HL-60 (cell line): ENCODE measurements at regions not wholly inside any gene's neighbourhood (a gene's known extent, or its start where the extent isn't known, plus 50 kb on each side); places are given as distances from the start of the nearest gene placed in this dataset.

Experiments used
- DNase-seq, 2 experiments: peaks; one replicate each; pipeline ENCODE4 v3.0.0-alpha.2; 2010 to 2020; ENCODE audit warnings: low read depth in 1 of 2, low spot score in 1 of 2
- H3K27ac ChIP-seq: fragments of 250-450 bp; sonication (Bioruptor Pico); replicated peaks from 2 replicates; pipeline ENCODE4 v1.5.1; 2020; ENCODE audit warnings: mild to moderate bottlenecking, moderate library complexity
- H3K27me3 ChIP-seq: fragments of 250-450 bp; sonication (Bioruptor Pico); 2 replicates; pipeline ENCODE4 v1.5.1; 2021; ENCODE audit warnings: mild to moderate bottlenecking, moderate library complexity; ENCODE audit not compliant: insufficient read depth, poor library complexity, severe bottlenecking
- H3K4me3 ChIP-seq: replicated peaks from 2 replicates; pipeline ENCODE4 v1.5.1; 2011; ENCODE audit warnings: mild to moderate bottlenecking, control low read depth, low read length; ENCODE audit not compliant: insufficient read depth
- CTCF ChIP-seq: IDR thresholded peaks from one replicate; pipeline ENCODE4 v1.5.1; 2011; ENCODE audit warnings: low read length, control low read depth, inconsistent platforms; ENCODE audit not compliant: insufficient read depth
- GABPA ChIP-seq: IDR thresholded peaks from 2 replicates; pipeline ENCODE4 v1.6.1; 2012; ENCODE audit warnings: low read depth
- POLR2AphosphoS5 ChIP-seq: IDR thresholded peaks from 2 replicates; pipeline ENCODE4 v1.6.1; 2012; ENCODE audit warnings: low read depth
- REST ChIP-seq: IDR thresholded peaks from 2 replicates; pipeline ENCODE4 v1.6.1; 2012; ENCODE audit warnings: low read depth; ENCODE audit not compliant: insufficient replicate concordance
- SPI1 ChIP-seq: IDR thresholded peaks from 2 replicates; pipeline ENCODE4 v1.6.1; 2012; ENCODE audit warnings: low read depth, mild to moderate bottlenecking, borderline replicate concordance

DNA sequence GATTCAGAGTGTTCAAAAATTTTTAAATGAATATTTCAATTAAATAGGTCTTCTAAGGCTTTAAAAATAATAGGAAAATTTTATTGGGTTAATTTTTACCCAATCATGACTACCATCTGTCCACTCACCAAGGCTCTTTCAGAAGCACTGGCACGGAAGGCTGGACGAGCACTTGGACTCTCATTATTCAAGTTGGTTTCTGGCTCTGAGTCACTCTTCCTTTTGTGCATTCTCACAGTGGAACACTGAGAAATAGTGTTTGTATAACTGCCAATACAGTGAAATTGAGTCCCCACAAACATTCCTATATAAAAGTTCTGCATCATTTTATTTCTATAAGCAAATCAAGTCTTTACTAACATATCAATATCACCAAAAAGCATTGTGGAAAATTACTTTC lies 1149.0 kb downstream of the EFNA5 start:
- Histone ChIP-seq H3K27me3 (no peaks in the 10 kb centered on the region), H3K4me3 (no peak overlapping the region), H3K27ac (no peak overlapping the region)
- TF ChIP-seq REST (no peak), CTCF (no peak), GABPA (no peak), POLR2AphosphoS5 (no peak), SPI1 (no peak)
- DNase-seq, result no peak

DNA sequence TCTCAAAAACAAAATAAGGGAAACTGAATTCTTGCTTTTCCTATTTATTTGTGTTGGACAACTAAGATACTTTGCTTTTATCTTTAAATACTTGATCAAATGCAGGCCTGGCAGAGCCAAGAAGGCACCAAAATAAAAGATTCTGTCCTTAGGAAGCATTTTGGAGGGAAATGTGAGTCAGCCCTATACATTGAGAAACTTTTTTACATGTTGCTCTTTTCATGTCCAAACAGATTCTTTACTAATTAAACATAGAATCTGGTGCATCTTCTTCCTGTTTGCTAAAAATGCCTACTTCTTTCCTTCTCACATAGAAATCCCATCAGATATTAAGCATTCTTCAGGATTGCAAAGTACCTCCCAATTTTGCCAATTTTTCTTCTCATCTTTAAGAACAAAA lies 1160.4 kb downstream of the EFNA5 start:
- Histone ChIP-seq H3K27me3 (no peaks in the 10 kb centered on the region), H3K27ac (no peak overlapping the region), H3K4me3 (no peak overlapping the region)
- no peak for DNase-seq
- TF ChIP-seq SPI1 (no peak), POLR2AphosphoS5 (no peak), REST (no peak), GABPA (no peak), CTCF (no peak)

DNA sequence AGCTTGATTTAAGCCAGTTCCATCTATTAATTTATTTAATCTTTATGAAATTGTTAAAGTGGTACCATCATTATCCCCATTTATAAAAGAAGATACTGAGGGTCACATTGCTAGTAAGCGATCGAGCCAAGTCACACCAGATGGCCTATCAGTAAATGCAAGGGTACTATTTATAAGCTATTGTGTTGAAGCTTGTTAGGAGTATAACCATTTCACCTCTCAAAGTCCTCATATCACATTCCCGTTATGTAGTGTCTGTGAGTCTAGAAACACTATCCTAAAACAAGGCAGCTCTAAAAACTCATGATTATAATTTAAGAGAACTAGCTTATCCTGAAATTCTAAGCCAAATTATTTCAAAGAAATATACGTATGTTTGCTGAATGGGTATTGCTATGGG lies 1161.8 kb downstream of the EFNA5 start:
- no peak for DNase-seq
- Histone ChIP-seq H3K27ac (no peak overlapping the region), H3K27me3 (no peaks in the 10 kb centered on the region), H3K4me3 (no peak overlapping the region)
- no peak for TF ChIP-seq CTCF
- no peak for TF ChIP-seq GABPA
- no peak for TF ChIP-seq REST
- TF ChIP-seq SPI1, result no peak
- no peak for TF ChIP-seq POLR2AphosphoS5
